GM21526 (cell line): ENCODE measurements at regions not wholly inside any gene's neighbourhood (a gene's known extent, or its start where the extent isn't known, plus 50 kb on each side); places are given as distances from the start of the nearest gene placed in this dataset.

ENCODE experiments used
- ATAC-seq: cut with Tn5 transposase; IDR thresholded peaks from one replicate; pipeline ENCODE4 v1.9.1; 2021; ENCODE audit warnings: moderate library complexity; ENCODE audit not compliant: unreplicated experiment, low FRiP score

DNA sequence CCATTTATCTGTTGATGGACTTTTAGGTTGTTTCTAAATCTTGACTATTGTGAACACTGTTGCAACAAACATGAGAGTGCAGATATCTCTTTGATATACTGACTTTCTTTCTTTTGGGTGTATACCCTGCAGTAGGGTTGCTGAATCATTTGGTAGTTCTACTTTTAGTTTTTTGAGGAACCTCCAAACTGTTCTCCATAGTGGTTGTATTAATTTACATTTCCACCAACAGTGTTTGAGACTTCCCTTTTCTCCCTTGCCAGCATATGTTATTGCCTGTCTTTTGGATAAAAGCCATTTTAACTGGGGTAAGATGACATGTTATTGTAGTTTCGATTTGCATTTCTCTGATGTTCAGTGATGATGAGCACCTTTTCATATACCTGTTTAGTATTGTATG is 330.0 kb downstream of the DDX10 start:
- ATAC-seq: no peak

DNA sequence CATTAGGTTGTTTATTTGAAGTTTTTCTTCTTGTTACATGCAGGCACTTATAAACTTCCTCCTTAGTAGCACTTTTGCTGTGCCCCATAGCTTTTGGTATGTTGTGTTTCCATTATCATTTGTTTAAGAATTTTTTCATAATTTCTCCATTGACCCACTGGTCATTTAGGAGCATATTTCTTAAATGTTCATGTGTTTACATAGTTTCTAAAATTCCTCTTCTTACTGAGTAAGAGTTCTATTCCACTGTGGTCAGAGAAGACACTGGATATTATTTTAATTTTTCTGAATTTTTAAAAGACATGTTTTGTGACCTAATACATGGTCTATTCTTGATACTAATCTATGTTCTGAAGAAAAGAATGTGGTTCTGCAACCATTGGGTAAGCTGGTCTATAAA is 333.0 kb downstream of the DDX10 start:
- ATAC-seq: no peak

DNA sequence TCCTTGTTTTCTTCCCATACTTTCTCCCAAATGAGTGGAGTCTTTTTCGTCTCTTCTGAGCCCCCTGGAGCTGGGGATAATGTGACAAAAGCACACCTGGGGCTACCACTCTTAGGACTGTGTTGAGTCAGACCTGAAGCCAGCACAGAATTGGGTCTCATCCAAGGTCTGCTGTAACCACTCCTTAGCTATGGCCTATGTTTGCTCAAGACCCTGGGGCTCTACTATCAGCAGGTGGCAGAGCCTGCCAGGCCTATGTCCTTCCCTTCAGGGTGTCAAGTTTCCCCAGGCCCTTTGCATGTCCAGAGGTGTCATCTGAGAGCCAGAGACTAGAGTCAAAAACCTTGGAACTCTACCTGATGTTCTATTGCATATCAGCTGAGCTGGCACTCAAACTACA is 335.7 kb downstream of the DDX10 start:
- ATAC-seq: no peak

DNA sequence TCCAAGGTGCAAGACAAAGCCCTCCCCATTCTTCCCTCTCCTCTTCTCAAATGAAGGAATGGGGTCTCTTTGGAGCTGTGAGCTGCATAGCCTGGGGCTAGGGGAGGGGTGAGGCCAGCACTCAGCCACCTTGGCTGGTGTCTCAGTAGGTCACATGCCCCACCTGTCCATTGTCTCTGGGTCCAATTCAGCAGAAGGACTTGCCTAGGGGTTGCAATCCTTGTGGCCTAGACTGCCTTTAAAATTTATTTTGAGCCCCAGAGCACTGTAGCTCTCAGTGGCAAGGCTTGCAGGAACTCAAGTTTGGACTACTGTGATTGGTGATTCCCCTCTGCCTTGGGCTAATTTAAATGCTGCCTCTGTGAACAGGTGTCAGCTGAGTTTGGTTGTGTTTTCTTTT is 336.7 kb downstream of the DDX10 start:
- ATAC-seq: no peak

DNA sequence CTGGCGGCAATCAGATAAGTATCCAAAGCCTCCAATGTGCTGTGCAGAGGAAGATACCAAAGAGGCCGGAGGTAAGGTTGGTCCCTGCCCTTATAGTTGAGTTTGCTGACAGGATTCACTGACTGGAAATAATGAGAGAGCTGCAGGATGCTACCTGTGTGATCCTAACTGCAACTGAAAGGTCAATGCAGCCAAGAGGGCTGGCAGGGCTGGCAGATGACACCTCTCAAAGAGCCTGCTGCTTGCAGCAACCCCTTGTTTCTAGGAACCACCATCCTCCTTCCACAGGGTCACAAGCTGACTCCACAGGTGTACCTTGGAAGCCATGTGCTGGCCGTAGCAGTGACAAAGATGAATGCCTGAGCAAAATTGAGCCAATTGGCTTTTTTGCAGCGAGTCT is 348.1 kb downstream of the DDX10 start:
- ATAC-seq: no peak

DNA sequence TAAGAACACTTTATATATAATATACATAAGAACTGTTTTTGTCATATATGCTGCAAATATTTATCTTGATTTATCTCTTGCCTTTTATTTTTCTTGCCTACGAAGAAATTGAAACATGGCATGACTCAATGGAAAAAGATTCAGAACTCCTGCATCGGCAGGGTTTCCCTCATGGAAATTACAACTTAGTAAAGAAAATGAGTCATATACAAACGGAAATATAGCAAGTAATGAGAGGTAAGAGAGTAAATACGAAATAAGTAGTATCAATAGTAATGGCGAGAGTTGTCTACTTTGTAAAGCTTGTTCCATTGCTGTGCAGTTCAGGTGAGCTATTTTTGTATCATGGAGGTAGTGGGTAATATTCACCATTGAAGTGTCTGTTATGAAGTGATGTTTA is 350.4 kb downstream of the DDX10 start:
- no peak for ATAC-seq

DNA sequence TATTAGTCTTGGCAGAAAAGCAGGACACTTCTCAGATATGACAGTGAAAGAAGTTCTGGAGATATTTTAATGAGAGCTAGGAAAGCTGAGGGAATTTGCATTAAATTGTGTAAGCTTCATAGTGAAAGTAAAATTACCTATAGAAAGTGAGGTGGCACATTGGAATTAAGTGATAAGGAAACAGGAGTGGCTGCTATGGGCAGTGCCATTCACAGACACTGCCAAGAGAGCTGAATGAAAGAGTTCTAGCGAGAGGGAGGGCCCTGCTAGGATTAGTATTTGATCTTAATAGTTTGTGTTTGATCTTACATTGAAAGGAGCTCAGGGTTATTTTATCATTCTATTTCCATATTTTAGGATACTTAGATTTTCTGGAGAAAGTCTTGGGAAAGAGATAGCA is 351.9 kb downstream of the DDX10 start:
- no peak for ATAC-seq

DNA sequence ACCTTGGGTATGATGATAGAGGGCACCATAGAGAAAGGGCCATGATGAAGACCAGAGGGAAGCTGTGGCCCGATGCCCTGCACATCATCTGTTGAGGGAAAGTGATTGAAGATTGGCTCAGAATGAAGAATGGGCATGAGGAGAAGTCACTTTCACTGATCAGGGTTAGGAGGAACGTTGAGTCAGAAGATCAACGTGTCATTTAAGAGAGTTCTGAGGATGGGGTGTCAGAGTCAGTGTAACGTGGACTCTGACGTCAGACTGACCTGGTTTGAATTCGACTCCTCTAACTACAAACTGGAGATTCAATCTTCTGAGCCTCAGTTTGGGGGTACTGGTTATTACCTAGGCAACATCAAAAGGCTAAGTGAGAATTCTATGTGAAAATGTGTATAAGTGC is 352.6 kb downstream of the DDX10 start:
- no peak for ATAC-seq

DNA sequence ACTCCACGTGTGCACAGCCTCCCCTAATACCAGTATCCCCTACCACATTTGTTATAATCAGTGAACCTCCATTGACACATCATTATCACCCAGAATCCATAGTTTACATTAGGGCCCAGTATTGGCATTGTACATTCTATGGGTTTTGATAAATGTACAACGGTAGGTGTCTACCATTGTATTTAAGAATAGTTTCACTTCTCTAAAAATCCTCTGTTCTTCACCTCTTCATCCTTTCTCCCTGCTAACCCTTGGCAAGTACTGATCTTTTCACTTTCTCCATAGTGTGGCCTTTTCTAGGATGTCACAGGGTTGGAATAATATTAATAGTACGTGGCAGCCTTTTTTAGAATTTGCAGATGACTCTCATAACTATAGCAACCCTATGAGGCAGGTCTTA is 353.8 kb downstream of the DDX10 start:
- ATAC-seq: no peak

DNA sequence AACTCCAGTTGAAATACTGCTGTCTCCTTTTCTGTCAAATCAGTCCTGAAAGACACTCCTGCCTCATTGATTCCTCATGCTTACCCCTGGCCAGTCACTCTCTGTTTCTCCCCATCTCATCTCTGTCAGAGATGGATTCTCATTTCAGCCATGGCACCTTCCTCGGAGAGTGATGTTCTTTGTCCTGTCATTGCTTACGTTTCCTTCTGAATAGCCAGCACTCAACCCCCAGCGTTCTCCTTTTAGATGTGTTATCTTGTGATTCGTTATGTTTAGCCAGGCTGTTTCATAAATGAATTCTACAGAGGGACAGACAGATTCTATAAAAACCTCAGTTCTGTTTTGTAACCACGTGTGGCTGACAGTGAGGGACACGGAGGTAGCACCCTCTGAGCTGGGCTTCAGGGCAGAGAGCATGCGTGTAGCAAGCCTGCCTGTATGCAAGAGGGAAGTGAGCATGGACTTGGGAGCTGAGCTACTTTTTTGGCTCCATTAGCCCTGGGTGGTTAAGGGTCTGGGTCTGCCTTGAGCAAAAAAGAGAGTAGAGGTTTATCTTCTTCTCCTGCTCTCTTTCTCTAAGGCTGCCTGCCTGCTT is 354.6 kb downstream of the DDX10 start:
- ATAC-seq: no peak

DNA sequence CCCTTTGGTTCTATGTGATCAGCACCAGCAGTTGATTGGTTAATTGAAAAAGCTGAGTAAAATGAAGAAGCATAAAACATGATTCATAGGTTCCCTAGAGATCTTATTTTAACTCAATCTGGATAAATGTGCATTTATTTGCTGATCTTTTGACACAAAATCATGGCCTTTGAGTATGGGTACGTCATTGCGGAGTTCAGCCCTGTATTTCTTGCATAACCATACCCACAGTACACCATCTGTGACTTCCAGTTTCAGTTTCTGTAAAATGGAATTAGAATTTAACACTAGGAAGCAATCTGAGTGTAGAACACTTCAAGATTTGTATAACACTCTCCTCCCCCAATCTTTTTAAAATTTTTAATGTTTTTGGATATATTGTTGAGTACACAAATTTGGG is 358.2 kb downstream of the DDX10 start:
- no peak for ATAC-seq

DNA sequence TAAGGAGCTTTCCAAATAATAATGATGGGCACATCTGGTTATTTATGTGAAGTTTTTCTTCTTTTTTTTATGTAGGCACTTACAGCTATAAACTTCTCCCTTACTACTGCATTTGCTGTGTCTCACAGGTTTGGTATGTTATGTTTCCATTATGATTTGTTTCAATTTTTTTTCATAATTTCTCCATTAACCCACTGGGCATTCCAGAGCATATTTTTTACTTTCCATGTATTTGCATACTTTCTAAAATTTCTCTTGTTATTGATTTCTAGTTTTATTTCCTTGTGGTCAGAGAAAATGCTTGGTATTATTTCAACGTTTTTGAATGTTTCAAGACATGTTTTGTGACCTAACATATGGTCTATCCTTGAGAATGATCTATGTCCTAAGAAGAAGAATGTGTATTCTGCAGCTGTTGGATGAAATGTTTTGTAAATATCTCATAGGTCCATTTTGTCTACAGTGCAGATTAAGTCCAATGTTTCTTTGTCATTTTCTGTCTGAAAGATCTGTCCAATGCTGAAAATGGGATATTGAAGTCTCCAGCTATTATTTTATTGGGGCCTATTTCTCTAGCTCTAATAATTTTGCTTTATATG is 362.1 kb downstream of the DDX10 start:
- no peak for ATAC-seq

DNA sequence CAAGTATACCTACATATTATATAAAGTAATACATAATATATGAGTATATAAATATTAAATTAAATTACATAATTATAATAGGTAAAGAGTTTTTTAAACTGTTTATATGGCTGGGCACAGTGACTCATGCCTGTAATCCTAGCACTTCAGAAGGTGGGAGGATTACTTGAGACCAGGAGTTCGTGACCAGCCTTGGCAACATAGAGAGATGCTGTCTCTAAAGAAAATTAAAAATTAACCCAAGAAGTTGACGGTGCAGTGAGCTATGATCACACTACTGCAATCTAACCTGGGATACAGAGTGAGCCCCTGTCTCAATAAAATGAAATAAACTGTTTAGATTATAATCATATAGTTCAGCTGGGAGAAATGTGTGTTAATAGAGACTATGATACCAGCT is 363.0 kb downstream of the DDX10 start:
- ATAC-seq: no peak

DNA sequence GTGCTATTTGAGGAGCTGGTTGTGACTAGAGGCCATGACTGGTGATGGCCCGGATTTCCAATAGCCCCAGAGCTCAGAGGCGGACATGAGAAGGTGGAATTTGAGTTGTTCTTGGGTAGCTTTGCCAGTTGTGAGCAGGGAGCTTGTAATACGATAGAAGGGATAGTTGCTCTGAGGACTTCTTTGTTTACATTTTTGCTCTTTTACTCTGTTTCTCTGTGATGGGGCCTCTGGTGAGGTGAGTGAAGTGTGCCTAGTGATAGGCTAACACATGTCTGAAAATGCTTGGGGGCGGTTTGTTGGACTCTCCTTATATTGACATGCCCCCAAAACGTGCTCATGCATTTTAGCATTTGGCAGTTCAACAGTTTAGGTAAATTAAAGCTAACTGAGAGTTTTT is 365.1 kb downstream of the DDX10 start:
- ATAC-seq: no peak

DNA sequence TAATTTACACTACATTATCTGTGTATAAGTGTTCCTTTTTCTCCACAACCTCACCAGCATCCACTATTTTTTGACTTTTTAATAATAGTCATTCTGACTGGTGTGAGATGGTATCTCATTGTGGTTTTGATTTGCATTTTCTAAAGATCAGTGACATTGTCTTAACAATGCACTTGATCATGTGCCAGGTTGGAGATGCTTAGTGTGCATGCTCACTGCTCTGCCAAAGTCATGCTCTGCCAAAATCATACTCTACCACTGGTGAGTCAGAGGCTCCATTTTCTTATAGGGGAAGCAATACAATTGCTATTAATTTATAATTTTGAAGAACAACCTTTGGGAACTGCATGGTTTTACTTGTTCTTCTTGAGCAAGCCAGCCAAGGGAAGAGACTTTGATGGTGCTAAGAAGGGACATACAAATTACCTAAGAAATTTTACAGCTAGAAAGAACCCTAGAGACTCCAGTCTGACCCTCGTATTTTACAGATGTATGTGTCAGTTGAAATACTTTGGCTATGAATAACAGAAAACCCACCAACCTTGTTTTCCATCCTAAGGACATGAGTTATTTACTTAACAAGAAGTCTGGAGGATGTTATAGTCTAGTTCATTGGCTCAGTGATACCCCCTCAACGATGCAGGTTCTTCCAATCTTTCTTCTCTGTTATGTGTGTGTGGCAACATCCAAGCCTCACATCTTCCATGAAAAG is 368.9 kb downstream of the DDX10 start:
- ATAC-seq: no peak

DNA sequence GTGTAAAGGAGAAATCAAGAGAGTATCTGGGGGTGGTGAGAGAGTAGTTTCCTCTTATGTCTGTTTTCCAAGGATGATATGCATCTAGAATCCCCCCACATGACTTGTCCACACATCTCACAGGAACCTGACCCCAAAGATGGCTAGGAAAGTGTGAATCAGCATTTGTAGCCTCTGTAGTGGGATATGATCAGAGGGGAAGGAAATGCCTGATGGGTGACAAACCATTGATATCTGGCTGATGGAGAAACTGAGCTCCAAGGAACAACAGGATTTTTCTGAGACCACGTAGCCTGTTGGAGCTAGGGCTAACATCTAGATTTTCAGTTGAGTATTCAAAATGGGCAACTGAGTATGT is 369.4 kb downstream of the DDX10 start:
- no peak for ATAC-seq

DNA sequence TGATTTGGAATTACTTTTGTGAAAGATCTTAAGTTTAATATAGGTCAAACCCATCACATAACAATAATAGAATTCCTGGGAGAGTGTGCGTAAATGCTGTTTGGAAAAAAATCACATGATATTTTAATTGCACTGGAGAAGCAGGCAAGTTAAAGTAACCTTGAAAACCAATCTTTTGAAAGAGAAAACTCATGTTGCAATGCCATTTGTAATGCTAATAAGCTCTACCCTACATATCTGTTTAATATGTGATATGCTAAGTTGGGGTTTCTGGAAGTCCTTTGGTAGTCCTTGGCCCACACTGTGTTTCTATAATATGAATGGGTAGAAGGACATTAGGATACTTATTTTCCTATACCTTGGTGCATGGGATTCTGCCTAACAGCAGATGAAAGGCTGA is 370.4 kb downstream of the DDX10 start:
- ATAC-seq: no peak

DNA sequence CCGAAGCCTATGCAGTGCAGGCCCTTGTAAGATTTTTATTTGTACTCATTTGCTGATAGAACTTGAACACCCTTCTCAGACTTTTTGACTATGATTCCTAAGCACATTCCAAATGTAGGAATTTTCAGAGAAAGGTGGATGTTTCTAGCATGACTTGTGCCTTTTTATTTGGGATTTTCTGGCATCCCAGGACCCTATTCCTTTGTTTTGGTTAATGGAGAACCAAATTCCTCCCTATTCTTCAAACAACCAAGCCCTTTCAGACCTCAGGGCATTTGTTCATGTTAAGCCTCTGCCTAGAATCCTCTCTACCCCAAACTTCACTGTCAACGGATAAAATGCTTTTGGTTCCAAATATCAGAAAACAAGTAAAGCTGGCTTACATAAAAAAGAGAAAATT is 371.1 kb downstream of the DDX10 start:
- no peak for ATAC-seq

DNA sequence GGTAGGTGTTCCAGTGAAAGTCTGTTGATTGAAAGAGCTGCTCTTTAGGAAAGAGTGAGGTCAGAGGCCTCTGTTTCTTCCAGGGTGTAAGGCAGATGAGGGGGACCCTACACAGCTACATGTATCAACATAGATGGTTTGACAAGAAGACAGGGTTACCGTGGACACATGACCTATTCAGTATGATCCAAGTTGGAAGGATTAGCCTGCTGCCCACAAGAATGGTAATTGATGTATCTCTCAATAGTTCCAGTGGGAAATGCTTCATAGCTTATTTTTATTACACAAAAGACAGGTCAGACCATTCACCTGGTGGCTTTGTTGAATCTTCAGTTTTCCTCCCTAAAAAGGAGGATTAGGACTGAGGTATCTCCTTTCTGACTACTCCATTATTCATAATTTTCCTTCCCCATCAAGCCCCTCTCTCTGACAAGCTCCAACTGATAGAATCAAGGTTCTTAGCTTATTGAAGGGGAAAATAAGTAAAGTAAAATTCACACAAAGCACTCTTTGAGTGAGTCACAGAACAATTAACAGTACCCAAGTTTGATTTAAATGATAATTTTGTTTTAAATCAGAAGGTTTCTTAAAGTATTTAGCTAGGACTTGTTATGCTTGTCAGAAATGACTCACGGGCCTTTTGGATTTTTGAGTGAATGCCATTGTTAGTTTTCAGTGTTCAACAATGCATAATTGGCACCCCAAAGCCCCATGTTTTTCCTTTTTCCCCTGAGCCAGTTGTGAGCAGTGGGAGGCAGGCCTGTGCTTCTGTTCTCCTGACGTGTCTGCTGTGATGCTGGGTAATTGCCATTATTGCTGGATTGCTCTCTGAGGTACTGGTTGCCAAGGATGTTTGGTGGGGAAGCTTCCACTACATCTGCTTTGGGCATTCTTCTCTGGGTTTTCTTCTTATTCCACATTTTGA is 373.2 kb downstream of the DDX10 start:
- ATAC-seq: no peak

DNA sequence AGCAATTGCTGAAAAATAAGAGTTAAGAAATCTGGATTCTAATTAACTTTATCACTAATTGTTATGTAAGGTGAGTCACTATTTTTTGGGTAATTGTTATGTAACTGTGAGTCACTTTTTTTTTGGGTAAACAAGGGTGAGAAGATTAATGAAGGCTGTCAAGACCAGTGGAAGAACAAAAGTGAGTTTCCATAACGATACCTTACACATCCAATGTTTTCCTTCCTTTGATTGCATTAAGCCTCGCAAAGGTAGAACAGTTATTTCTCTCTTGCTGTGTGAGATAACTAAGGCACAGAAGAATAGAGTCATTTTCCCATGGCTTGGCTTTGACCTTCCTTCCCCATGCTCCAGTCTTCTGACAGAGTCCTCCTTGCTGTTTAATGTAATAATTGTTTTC is 374.7 kb downstream of the DDX10 start:
- no peak for ATAC-seq

DNA sequence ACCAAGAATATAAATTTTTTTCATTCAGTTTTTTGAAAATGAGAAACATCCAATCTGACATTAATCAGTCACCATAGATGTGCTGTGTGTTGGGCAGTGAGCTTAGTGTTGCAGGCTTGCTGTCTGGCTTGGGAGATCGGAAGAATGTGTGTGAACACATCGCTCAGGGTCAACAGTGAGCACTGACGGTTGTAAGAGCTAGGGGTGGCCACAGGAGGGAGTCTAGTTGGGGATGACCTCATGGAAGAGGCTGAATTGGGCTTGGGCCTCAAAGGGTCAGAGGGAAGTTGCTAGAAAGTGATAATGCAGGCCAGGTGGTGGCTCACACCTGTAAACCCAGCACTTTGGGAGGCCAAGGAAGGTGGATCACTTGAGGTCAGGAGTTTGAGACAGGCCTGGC is 375.4 kb downstream of the DDX10 start:
- ATAC-seq: no peak
